OCI-LY1 (cell line): ENCODE measurements at regions not wholly inside any gene's neighbourhood (a gene's known extent, or its start where the extent isn't known, plus 50 kb on each side); places are given as distances from the start of the nearest gene placed in this dataset.

ENCODE experiments used
- H2AFZ ChIP-seq: fragments of 200-600 bp; sonication (generic), shearing (Covaris generic); 2 replicates; pipeline ENCODE4 v1.6.0; 2014; ENCODE audit warnings: antibody characterized with exemption, mild to moderate bottlenecking, low read length
- H3F3A ChIP-seq: fragments of 200-600 bp; sonication (generic), shearing (Covaris generic); 2 replicates; pipeline ENCODE4 v1.6.0; 2014; ENCODE audit warnings: mild to moderate bottlenecking, antibody characterized with exemption, low read length, moderate library complexity; ENCODE audit not compliant: insufficient read depth
- H3K27ac ChIP-seq: fragments of 200-600 bp; sonication (generic); 2 replicates; pipeline ENCODE4 v1.5.1; 2014; ENCODE audit warnings: low read length, mixed run types, mild to moderate bottlenecking, low read depth; ENCODE audit not compliant: poor library complexity, severe bottlenecking
- H3K27me3 ChIP-seq: fragments of 200-600 bp; sonication (generic); 2 replicates; pipeline ENCODE4 v1.6.0; 2014; ENCODE audit warnings: antibody characterized with exemption, mild to moderate bottlenecking, low read length, moderate library complexity; ENCODE audit not compliant: insufficient read depth
- H3K36me3 ChIP-seq: fragments of 200-600 bp; sonication (generic); 2 replicates; pipeline ENCODE4 v1.6.1; 2014; ENCODE audit warnings: mild to moderate bottlenecking, antibody characterized with exemption, low read length, moderate library complexity, mixed read lengths; ENCODE audit not compliant: insufficient read depth
- H3K4me1 ChIP-seq: fragments of 200-600 bp; sonication (generic); 2 replicates; pipeline ENCODE4 v1.5.1; 2014; ENCODE audit warnings: mild to moderate bottlenecking, low read length, moderate library complexity; ENCODE audit not compliant: insufficient read depth, severe bottlenecking
- H3K4me2 ChIP-seq: fragments of 200-600 bp; sonication (generic), shearing (Covaris generic); 2 replicates; pipeline ENCODE4 v1.6.1; 2014; ENCODE audit warnings: low read length
- H3K4me3 ChIP-seq: fragments of 200-600 bp; sonication (generic); 2 replicates; pipeline ENCODE4 v1.5.1; 2014; ENCODE audit warnings: low read length, low read depth, mild to moderate bottlenecking, mixed read lengths; ENCODE audit not compliant: poor library complexity, severe bottlenecking
- H3K79me2 ChIP-seq: fragments of 200-600 bp; shearing (Covaris generic); 2 replicates; pipeline ENCODE4 v1.6.1; 2016; ENCODE audit warnings: mixed run types, low read length, mixed read lengths; ENCODE audit not compliant: insufficient read depth
- H3K9ac ChIP-seq: fragments of 200-600 bp; sonication (generic), shearing (Covaris generic); 2 replicates; pipeline ENCODE4 v1.6.1; 2014; ENCODE audit warnings: mild to moderate bottlenecking, low read length, mixed read lengths
- H3K9me2 ChIP-seq: fragments of 200-600 bp; sonication (generic), shearing (Covaris generic); 2 replicates; pipeline ENCODE4 v1.6.1; 2014; ENCODE audit warnings: low read depth, mild to moderate bottlenecking, low read length, mixed read lengths
- H3K9me3 ChIP-seq: fragments of 200-600 bp; shearing (Covaris generic); 2 replicates; pipeline ENCODE4 v1.6.1; 2014; ENCODE audit warnings: low read length, mixed read lengths
- H4K20me1 ChIP-seq: fragments of 200-600 bp; sonication (generic), shearing (Covaris generic); 2 replicates; pipeline ENCODE4 v1.6.0; 2016; ENCODE audit warnings: mild to moderate bottlenecking, low read length; ENCODE audit not compliant: insufficient read depth
- EZH2 ChIP-seq: fragments of 200-600 bp; sonication (generic), shearing (Covaris generic); IDR thresholded peaks from 2 replicates; pipeline ENCODE4 v1.8.0; 2017; ENCODE audit warnings: borderline replicate concordance, mixed run types, mild to moderate bottlenecking, antibody characterized with exemption, low read length, moderate library complexity, mixed read lengths
- TF ChIP-seq, protein P1 (sequence below): fragments of 200-600 bp; sonication (generic), shearing (Covaris generic); IDR thresholded peaks from 2 replicates; pipeline ENCODE4 v1.5.1; 2017; ENCODE audit warnings: mild to moderate bottlenecking, antibody characterized with exemption, low read length, moderate library complexity, mixed read lengths

DNA sequence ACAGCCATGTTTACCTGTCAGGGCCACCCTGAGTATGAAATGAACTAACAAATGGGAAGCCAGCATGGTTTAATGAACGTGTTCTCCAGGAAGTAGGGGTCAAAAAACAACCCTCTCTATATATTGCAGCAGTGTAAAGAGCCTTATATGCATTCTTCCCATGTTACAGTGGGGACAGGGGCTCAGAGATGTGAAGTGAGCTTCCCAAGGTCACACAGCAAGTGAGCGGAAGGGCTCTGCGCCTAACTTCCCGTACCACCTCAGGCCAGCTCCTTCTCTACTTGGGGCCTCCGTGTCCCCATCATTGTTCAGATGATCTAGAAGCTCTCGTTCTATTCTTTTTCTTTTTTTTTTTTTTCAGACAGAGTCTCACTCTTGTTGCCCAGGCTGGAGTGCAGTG, 105.1 kb upstream of the MAP1LC3B2 start:
- no peak overlapping the region for H3K4me2 ChIP-seq
- H3F3A ChIP-seq, result no peaks in the 10 kb centered on the region
- H3K4me3 ChIP-seq, result no peak overlapping the region
- H4K20me1 ChIP-seq, result no peaks in the 10 kb centered on the region
- no peaks in the 10 kb centered on the region for H3K79me2 ChIP-seq
- H3K9ac ChIP-seq, result no peak overlapping the region
- no peak overlapping the region for H2AFZ ChIP-seq
- H3K36me3 ChIP-seq, result no peaks in the 10 kb centered on the region
- H3K9me2 ChIP-seq, result no peaks in the 10 kb centered on the region
- no peaks in the 10 kb centered on the region; the same call in 1 of the 2 replicates for H3K27me3 ChIP-seq
- H3K4me1 ChIP-seq, result no peaks in the 10 kb centered on the region
- no peak overlapping the region for H3K27ac ChIP-seq
- H3K9me3 ChIP-seq, result no peaks in the 10 kb centered on the region
- TF ChIP-seq, protein P1, sequence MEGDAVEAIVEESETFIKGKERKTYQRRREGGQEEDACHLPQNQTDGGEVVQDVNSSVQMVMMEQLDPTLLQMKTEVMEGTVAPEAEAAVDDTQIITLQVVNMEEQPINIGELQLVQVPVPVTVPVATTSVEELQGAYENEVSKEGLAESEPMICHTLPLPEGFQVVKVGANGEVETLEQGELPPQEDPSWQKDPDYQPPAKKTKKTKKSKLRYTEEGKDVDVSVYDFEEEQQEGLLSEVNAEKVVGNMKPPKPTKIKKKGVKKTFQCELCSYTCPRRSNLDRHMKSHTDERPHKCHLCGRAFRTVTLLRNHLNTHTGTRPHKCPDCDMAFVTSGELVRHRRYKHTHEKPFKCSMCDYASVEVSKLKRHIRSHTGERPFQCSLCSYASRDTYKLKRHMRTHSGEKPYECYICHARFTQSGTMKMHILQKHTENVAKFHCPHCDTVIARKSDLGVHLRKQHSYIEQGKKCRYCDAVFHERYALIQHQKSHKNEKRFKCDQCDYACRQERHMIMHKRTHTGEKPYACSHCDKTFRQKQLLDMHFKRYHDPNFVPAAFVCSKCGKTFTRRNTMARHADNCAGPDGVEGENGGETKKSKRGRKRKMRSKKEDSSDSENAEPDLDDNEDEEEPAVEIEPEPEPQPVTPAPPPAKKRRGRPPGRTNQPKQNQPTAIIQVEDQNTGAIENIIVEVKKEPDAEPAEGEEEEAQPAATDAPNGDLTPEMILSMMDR, result no peak
- TF ChIP-seq EZH2, result no peak

DNA sequence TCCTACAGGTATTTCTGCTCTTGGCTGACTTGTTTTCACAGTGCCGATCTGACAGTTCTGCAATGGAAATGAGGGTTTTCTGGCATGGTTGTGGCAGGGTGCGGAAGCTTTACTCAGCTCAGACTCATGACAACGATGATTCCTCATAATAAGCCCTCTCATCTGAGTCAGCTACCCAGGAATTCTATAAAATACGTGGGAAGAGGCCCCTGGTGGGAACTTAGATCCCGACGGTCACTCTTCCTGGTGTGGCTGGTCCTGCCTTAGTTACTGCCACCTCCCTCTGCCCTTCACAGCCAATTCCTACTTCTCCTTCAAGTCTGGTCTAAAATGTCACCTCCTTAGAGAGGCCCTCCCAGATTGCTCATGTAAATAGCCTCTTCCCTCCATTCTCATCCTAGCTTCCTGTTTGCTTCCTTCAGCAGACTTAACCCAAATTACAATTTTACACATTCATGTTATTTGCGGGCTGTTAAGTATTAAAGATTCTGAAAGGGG, 104.2 kb upstream of the MAP1LC3B2 start:
- Histone ChIP-seq H3K27me3 (no peaks in the 10 kb centered on the region; the same call in 1 of the 2 replicates), H3K9ac (no peak overlapping the region), H3K9me3 (no peaks in the 10 kb centered on the region), H3F3A (no peaks in the 10 kb centered on the region), H3K4me3 (no peak overlapping the region), H2AFZ (no peak overlapping the region), H3K9me2 (no peaks in the 10 kb centered on the region), H3K4me1 (no peaks in the 10 kb centered on the region), H3K36me3 (no peaks in the 10 kb centered on the region), H4K20me1 (no peaks in the 10 kb centered on the region), H3K27ac (no peak overlapping the region), H3K4me2 (no peak overlapping the region), H3K79me2 (no peaks in the 10 kb centered on the region)
- TF ChIP-seq, protein P1, result no peak
- TF ChIP-seq EZH2, result no peak

DNA sequence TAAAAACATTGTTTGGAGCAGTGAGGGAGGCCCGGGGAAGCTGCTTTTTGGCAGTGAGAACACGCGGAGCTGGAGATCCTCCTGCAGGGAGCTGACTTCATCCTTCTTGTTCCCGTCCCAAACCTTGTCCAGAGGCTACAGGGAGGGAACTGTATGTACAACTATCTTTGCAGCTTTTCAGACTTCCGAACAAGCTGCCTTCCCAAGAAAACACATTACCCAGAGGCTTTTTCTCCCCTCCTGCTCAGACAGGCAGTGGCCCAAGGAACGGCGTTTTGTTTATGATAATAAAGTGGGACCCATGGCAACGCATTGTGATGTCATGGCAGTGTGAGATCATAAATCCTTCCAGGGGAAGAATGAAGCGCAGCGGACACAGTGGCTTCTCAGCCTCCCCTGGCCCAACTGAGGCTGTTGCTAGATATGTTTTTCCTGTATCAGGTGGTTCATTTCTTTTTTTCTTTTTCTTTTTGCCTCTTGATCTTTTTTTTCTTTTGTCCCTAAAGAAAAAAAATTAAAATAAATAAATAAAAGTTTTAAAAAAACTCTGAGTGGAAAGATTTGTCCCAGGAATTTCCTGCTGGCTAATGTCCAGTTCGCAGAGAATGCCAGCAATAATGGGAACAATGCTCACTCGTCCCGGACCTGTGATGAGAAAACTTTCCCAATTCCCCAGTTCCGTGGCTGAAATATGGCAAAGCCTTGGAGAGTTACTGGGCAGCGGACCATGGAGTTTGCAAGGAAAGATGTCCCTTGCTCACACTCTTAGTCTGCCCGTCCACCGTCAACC, 103.4 kb upstream of the MAP1LC3B2 start:
- no peaks in the 10 kb centered on the region for H3K4me1 ChIP-seq
- H3K4me2 ChIP-seq, result no peak overlapping the region
- no peak overlapping the region for H2AFZ ChIP-seq
- H3K27ac ChIP-seq, result no peak overlapping the region
- no peaks in the 10 kb centered on the region for H4K20me1 ChIP-seq
- no peaks in the 10 kb centered on the region for H3K9me3 ChIP-seq
- TF ChIP-seq, protein P1, result no peak
- TF ChIP-seq EZH2, result no peak
- no peaks in the 10 kb centered on the region for H3F3A ChIP-seq
- H3K9me2 ChIP-seq, result no peaks in the 10 kb centered on the region
- no peaks in the 10 kb centered on the region for H3K36me3 ChIP-seq
- no peaks in the 10 kb centered on the region for H3K79me2 ChIP-seq
- H3K27me3 ChIP-seq, result no peaks in the 10 kb centered on the region; the same call in 1 of the 2 replicates
- H3K9ac ChIP-seq, result no peak overlapping the region
- H3K4me3 ChIP-seq, result no peak overlapping the region
